Glomerular visceral epithelial cell (primary cell): ENCODE measurements at regions not wholly inside any gene's neighbourhood (a gene's known extent, or its start where the extent isn't known, plus 50 kb on each side); places are given as distances from the start of the nearest gene placed in this dataset.
"Not testable (repeated sequence)": the region's sequence is repeated elsewhere in the genome, so short reads cannot be mapped to it uniquely, and the experiment has no call there.

Experiments
- DNase-seq: peaks from one replicate; pipeline ENCODE4 v3.0.0-alpha.2; 2016; ENCODE audit errors: extremely low spot score

- DNase-seq: no peak
These were observed 1826.6 kb upstream of the AGA start for GRCh38 chr4:179268791-179269190.

- no peak for DNase-seq
These were observed 1830.0 kb upstream of the AGA start for GRCh38 chr4:179272282-179272681.

DNA sequence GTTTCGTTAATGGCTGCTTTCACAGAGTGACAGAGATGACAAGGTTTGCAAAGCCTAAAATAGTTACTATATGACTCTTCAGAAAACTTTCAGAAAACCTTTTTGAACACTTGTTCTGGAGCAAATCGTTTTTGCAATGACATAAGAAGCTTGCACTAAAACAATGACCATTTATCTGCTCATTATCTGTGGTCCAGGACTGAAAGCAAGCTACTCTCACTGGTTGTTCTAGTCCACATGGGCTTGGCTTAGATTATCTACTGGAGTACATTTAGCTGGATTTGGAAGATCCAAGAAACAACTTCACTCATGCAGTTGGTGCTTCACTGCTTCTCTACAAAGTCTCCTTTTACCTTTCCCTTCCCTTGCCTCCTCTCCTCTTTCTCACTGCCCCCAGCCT lies 1836.4 kb upstream of the AGA start:
- no peak for DNase-seq

DNA sequence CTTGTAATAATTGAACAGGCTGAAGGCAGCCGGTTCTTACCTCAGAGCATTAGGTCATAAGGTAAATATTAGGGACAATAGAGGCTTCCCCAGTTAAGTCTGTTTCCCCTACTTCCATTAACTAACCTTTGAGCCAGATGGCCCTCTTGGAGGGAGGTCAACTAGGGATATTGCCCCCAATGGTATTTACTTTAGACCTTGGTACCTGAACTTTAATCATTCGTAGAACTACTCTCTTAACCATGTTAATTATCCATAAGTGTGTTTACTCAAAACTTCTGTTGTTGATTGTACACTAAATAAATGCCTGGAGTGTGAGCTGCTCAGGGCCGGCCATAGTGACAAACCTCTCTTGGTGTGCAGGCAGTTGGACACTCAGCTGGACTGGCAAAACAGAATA lies 1843.5 kb upstream of the AGA start:
- DNase-seq: no peak

GRCh38 chr4:179291657-179292056 lies 1849.4 kb upstream of the AGA start:
- DNase-seq: no peak

DNA sequence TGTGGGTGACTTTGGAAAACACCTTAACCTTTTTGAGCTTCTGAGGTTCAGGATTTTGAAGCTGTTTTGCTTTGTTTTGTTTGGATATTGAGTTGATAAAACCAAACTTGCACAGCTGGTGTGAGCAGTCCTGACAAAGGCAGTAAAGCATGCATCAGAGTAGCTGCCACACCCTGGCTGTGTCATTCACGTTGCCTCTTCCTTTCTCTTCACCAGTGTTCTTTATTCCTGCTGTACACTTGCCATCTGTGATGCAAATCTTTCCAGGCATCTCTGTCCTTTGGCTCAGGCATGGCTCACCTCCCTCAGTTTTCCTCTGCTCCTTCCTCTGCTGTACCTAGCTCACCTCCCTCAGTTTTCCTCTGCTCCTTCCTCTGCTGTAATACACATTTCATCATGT lies 1850.2 kb upstream of the AGA start:
- DNase-seq: no peak

DNA sequence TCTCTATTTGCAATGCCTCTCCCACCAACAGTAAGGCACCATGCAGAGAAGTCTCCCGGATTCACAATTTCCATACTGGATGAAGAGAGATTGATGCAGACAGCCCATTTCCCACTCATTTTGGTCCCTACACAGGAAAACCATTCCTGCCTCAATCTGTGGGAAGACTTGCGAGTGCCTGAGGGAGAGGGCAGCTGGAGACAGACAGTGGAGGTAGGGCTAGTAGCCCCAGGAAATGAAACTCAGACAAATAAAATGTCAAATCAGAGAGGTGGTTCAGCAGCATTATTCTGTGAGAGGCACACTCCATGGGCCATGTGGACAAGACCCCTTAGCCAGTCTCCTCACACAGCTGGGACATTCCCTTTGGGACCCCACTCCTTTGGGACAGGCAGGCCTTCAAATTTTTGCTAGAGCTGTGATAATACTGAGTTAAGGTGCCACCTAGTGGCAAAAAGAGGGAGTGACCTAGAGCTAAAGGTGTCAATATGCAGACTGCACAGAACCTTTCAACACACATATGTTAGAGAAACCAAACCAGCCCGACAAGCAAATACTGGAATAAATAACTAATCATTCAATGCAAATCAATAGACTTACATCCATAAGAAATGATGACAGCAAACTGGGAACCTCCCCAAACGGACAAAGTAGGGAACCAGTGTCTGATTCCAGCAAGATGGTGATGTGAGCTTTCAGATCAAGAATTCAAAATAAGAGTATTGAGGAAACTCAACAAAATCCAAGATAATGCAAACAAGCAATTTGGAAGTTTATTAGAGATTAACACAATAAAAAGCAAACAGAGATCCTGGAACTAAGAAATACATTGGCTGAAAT lies 1865.3 kb upstream of the AGA start:
- peak; percentile 47 for DNase-seq

DNA sequence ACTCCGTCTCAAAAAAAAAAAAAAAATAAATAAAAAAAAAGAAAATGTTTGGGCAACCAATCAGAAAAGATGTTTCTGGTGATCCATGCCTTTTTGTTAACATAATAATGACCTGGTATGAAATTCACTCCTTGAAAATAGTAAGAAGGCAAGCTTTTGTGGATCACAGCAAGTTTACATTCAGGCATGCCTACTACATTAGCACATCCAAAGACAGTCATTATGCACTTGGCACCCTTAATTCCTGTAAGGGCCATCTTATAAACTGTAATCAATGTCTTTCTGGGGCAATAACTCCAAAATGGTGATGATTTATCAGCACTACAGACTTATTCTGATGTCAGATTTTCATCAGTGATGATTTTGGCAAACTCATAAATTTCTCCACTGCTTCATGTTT lies 1871.6 kb upstream of the AGA start:
- no peak for DNase-seq

DNA sequence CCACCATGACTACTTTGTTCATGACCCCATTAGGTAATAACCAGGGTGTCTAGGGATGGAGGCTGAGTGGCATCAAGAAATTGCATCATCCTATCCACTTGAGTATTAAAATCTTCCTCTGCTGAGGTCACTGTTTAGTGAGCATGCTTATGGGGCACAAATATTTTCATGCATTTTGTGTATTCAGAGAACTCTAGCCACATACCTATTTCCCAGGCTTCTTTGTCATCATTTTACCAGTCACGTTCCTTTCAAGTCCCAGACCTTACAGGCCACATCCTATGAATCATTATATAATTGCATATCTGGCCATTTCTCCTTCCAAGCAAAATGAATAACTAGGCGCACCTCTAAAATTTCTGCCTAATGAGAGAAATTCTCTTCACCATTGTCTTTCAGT lies 1882.9 kb upstream of the AGA start:
- DNase-seq: peak; percentile 4

DNA sequence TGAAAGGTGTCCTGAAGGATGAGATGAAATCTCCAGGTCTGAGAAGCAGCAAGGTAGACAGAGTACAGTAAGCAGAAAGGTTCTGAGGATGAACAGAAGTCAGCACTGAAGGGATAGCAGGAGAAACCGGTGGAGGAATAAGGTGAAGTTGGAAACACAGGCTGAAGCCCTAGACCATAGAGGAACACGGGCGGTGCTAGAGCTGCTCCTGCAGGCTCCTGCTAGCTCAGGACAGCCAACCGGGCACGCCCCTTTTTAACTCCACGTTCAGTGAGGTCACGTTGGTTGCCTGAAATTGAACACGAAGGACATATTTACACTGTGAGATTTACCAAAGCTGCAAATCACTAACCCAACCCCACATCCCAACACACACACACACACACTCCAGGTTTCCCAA lies 1886.4 kb upstream of the AGA start:
- no peak for DNase-seq

GRCh38 chr4:179331362-179331761 lies 1889.1 kb upstream of the AGA start:
- no peak for DNase-seq

DNA sequence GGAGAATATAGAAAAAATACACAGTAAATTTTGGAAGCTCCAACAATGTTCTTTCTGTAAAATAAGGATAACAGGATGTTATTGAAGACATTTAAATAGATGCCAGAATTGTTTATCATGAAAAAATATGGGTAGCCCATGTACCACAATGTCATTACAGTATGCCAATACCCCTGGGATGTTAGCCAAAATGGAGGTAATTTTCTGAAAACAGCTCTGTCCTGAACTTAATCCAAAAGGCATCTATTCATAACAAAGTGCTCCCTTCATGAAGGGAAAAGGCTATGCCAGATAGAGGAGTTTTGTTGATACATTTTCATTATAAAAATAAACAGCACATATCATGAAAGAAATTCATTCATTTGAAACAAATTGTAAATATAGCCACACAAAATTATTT lies 1902.6 kb upstream of the AGA start:
- DNase-seq: no peak

DNA sequence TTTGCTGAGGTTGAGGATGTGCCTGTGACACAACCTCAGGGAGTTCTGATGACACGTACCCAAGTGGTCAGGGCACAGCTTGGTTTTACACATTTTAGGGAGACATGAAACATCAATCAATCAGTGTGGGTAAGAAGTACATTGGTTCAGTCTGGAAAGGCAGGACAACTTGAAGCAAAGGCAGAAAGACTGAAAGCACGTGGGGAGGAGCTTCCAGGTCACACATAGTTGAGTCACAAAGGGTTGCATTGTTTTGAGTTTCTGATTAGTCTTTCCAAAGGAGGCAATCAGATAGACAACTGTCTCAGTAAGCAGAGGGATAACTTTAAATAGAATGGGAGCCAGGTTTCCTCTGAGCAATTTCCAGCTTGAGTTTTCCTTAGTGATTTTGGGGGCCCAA lies 1910.0 kb upstream of the AGA start:
- DNase-seq: no peak

DNA sequence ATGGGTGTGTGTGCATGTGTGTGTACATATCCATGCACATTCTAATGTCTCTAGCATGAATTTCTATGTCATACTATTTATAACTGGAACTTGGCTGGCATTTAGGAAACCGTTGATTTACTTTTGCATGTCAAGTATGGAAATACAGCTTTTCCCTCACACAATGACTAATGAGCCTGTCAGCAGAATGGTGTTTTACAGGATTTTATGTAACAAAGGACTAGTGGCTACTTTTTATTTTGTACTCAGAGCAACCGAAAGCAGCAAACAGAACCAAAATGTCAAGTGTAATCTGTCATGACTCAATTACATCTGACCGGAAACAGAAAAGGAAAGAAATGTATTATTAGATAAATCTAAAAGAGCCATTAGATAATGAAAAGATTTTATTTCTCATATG lies 1911.5 kb upstream of the AGA start:
- DNase-seq: no peak

- no peak for DNase-seq
These were observed 1919.8 kb upstream of the AGA start for GRCh38 chr4:179361978-179362486.

GRCh38 chr4:179365932-179366331 lies 1923.7 kb upstream of the AGA start:
- DNase-seq: not testable (repeated sequence)

DNA sequence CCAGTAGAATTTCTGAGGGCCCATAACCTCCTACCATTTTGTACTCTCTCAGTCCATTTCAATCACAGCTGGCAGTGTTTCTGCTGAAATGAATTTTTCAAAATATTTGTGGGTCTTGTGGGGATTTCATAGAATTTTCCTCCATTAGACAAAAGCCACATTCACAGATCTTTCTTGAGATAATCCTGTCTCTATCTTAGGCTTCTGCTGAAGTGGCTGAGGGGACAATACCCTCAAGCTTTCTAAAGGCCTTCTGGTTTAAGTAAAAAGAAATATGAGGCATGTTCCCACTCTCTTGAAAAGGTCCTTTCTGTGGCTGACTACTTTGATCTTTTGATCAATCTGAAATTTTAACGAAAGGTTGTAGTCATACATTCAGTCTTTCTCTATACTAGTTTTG lies 1930.0 kb upstream of the AGA start:
- DNase-seq: no peak

GRCh38 chr4:179372746-179373145 lies 1930.5 kb upstream of the AGA start:
- no peak for DNase-seq

GRCh38 chr4:179378847-179379246 lies 1936.6 kb upstream of the AGA start:
- DNase-seq: not testable (repeated sequence)

GRCh38 chr4:179392787-179393186 lies 1950.5 kb upstream of the AGA start:
- no peak for DNase-seq

GRCh38 chr4:179398414-179398813 lies 1956.2 kb upstream of the AGA start:
- DNase-seq: no peak

DNA sequence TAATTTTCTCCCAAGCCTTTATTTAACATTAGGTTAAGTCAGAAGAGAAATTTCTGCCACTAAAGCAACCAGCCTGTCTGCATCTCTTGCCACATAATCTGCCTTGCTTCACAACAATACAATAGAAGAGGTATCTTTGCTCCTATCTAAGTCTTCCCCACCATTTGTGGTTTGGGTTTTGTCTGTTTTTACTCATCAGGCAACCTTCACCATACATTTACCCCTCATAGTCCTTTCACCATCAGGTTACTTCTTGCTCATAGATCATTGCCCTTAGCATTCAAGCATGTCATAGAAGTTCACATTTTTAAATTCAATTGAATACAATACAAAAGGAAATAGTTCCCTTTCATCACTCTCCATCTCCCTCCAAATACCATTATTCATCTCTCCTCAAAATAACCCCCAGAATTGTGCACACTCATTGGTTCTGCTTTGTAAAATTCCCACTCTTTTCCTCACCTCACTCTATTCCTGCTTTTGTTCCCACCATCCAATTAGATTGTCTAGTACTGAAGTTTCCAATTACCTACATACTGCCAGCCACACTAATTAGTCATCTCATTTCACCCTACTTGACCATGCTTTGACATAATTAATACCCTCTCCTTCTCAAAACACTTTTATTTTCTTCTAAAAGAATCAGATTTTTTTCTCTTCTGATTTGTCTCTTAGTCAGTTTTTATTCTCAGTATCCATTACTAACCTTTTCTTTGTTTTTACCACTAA lies 1957.0 kb upstream of the AGA start:
- DNase-seq: no peak
